Transverse colon (tissue), 4 donors: ENCODE measurements at regions not wholly inside any gene's neighbourhood (a gene's known extent, or its start where the extent isn't known, plus 50 kb on each side); places are given as distances from the start of the nearest gene placed in this dataset.

Experiments used
- CTCF ChIP-seq, 5 experiments: fragments of 200-600 bp in 3 of 5; fragments of 450-650 bp in 2 of 5; sonication (generic) in 3 of 5; IDR thresholded peaks; 1 replicate in 2 of 5; 2 replicates in 3 of 5; pipeline ENCODE4 v1.5.1; 2016 to 2017; ENCODE audit warnings: antibody characterized with exemption in 5 of 5, inconsistent platforms in 3 of 5, mild to moderate bottlenecking in 2 of 5, moderate library complexity in 1 of 5
- EP300 ChIP-seq: sonication (generic); formaldehyde crosslinking; IDR thresholded peaks from one replicate; pipeline ENCODE4 v1.6.1; 2017; ENCODE audit warnings: antibody characterized with exemption, low read depth
- POLR2A ChIP-seq: fragments of 450-650 bp; IDR thresholded peaks from one replicate; pipeline ENCODE4 v1.6.1; 2016; ENCODE audit warnings: antibody characterized with exemption, mild to moderate bottlenecking, moderate library complexity
- POLR2AphosphoS5 ChIP-seq, 3 donors: sonication (generic); formaldehyde crosslinking; IDR thresholded peaks; one replicate each; pipeline ENCODE4 v1.6.1; 2016; ENCODE audit warnings: antibody characterized with exemption in 3 of 3

GRCh38 chr7:69482676-69483075 is 115.6 kb upstream of the AUTS2 start:
- TF ChIP-seq POLR2A (no peak), CTCF (IDR thresholded peaks at IDR 0.05) (no peak), POLR2AphosphoS5 (IDR thresholded peaks at IDR 0.05) (no peak), EP300 (no peak)
